HG03378 (cell line): ENCODE measurements at regions not wholly inside any gene's neighbourhood (a gene's known extent, or its start where the extent isn't known, plus 50 kb on each side); places are given as distances from the start of the nearest gene placed in this dataset.
"Not testable (repeated sequence)": the region's sequence is repeated elsewhere in the genome, so short reads cannot be mapped to it uniquely, and the experiment has no call there.

Experiments
- ATAC-seq: cut with Tn5 transposase; IDR thresholded peaks from one replicate; pipeline ENCODE4 v1.9.1; 2021; ENCODE audit warnings: mild to moderate bottlenecking, moderate library complexity; ENCODE audit not compliant: unreplicated experiment

GRCh38 chr3:181974198-181974597 lies 262.5 kb downstream of the SOX2 start:
- ATAC-seq: no peak

GRCh38 chr3:181976526-181976925 lies 264.8 kb downstream of the SOX2 start:
- no peak for ATAC-seq

- ATAC-seq: no peak
These were observed 273.7 kb downstream of the SOX2 start for GRCh38 chr3:181985386-181985785.

GRCh38 chr3:181987736-181988135 lies 276.0 kb downstream of the SOX2 start:
- ATAC-seq: no peak

- no peak for ATAC-seq
These were observed 287.1 kb downstream of the SOX2 start for GRCh38 chr3:181998828-181999227.

GRCh38 chr3:181999314-181999713 lies 287.6 kb downstream of the SOX2 start:
- peak; percentile 91 for ATAC-seq

- ATAC-seq: no peak
These were observed 288.7 kb downstream of the SOX2 start for GRCh38 chr3:182000447-182000846.

- no peak for ATAC-seq
These were observed 293.5 kb downstream of the SOX2 start for GRCh38 chr3:182005219-182005618.

- ATAC-seq: no peak
These were observed 294.0 kb downstream of the SOX2 start for GRCh38 chr3:182005701-182006100.

GRCh38 chr3:182006431-182006830 lies 294.7 kb downstream of the SOX2 start:
- no peak for ATAC-seq

GRCh38 chr3:182007441-182007840 lies 295.7 kb downstream of the SOX2 start:
- no peak for ATAC-seq

- no peak for ATAC-seq
These were observed 306.6 kb downstream of the SOX2 start for GRCh38 chr3:182018361-182018760.

- ATAC-seq: no peak
These were observed 308.2 kb downstream of the SOX2 start for GRCh38 chr3:182019926-182020325.

- ATAC-seq: no peak
These were observed 312.1 kb downstream of the SOX2 start for GRCh38 chr3:182023843-182024242.

- no peak for ATAC-seq
These were observed 315.6 kb downstream of the SOX2 start for GRCh38 chr3:182027366-182027765.

GRCh38 chr3:182028081-182028480 lies 316.4 kb downstream of the SOX2 start:
- ATAC-seq: no peak

GRCh38 chr3:182034231-182034630 lies 322.5 kb downstream of the SOX2 start:
- not testable (repeated sequence) for ATAC-seq

GRCh38 chr3:182035324-182035723 lies 323.6 kb downstream of the SOX2 start:
- no peak for ATAC-seq

GRCh38 chr3:182036382-182036781 lies 324.7 kb downstream of the SOX2 start:
- ATAC-seq: no peak

- no peak for ATAC-seq
These were observed 330.1 kb downstream of the SOX2 start for GRCh38 chr3:182041668-182042291.

GRCh38 chr3:182045736-182046135 lies 334.0 kb downstream of the SOX2 start:
- ATAC-seq: no peak

- ATAC-seq: no peak
These were observed 334.5 kb downstream of the SOX2 start for GRCh38 chr3:182046166-182046764.

GRCh38 chr3:182050932-182051331 lies 339.2 kb downstream of the SOX2 start:
- no peak for ATAC-seq
